GM19023 (cell line): ENCODE measurements at regions not wholly inside any gene's neighbourhood (a gene's known extent, or its start where the extent isn't known, plus 50 kb on each side); places are given as distances from the start of the nearest gene placed in this dataset.

Source experiments
- ATAC-seq: cut with Tn5 transposase; IDR thresholded peaks from one replicate; pipeline ENCODE4 v1.9.1; 2021; ENCODE audit warnings: mild to moderate bottlenecking, moderate library complexity; ENCODE audit not compliant: unreplicated experiment

GRCh38 chr15:45743426-45744235 is 108.8 kb downstream of the SQOR start:
- ATAC-seq = no peak

GRCh38 chr15:45744236-45744589 is 109.4 kb downstream of the SQOR start:
- no peak for ATAC-seq

- ATAC-seq = no peak
Observed at GRCh38 chr15:45747426-45747825, 112.6 kb downstream of the SQOR start.

GRCh38 chr15:45751629-45752028 is 116.8 kb downstream of the SQOR start:
- no peak for ATAC-seq

DNA sequence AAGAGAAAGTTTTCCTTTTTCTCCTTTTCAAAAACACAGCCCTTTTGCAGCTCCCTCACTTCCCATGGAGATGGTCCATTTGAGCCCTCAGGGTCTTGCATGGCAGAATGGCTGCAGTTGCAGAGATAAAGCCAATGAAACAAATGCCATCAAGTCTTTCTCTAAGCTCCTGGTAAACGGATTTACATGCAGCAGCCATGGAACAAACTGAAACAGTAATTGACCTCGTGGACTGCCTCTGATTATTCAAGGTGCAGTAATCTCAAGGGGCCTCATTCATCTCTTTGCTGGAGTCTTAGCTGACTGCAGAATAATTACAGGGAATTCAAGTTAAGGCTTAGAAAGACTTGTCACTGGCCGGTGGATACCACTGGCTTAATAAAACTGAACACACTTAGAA is 125.1 kb downstream of the SQOR start:
- no peak for ATAC-seq

GRCh38 chr15:45762726-45763125 is 127.9 kb downstream of the SQOR start:
- no peak for ATAC-seq

DNA sequence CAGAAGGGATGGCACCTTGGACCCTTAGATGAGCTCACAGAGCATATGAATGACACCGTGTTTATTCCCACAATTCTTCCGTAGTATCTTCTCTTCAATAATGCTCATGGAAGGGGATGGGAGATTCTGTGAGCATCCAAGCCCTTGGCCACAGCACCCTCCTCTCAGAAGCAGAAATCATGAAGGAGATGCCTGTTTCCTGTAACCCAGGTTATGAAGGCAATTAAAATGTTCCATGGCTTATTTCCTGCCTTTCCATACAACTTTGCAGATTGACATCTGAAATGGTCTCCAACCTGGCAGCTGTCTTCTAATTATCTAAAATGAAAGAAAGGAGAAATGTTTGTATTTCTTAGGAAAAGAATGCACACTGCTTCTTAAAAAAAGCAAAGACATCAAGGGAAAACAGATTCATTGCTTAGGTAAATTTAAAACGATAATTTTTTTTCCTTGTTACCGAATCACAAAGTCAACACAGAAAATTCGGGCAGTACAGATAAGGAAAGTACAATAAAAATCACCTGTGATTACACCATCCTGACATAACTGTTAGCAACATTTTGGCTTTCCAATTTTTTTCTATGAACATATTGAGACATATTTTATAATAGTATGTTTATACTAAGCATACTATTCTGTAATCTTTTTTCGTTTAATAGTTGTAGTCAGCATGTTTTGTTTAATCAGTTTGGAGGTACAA is 128.5 kb downstream of the SQOR start:
- no peak for ATAC-seq

GRCh38 chr15:45773149-45773548 is 138.3 kb downstream of the SQOR start:
- ATAC-seq = no peak

GRCh38 chr15:45776772-45777171 is 141.9 kb downstream of the SQOR start:
- ATAC-seq = no peak

GRCh38 chr15:45777781-45778180 is 143.0 kb downstream of the SQOR start:
- ATAC-seq = no peak

GRCh38 chr15:45780352-45780751 is 145.5 kb downstream of the SQOR start:
- ATAC-seq = no peak

GRCh38 chr15:45784656-45785055 is 149.8 kb downstream of the SQOR start:
- ATAC-seq = no peak

- ATAC-seq = no peak
Observed at GRCh38 chr15:45785897-45786296, 151.1 kb downstream of the SQOR start.

DNA sequence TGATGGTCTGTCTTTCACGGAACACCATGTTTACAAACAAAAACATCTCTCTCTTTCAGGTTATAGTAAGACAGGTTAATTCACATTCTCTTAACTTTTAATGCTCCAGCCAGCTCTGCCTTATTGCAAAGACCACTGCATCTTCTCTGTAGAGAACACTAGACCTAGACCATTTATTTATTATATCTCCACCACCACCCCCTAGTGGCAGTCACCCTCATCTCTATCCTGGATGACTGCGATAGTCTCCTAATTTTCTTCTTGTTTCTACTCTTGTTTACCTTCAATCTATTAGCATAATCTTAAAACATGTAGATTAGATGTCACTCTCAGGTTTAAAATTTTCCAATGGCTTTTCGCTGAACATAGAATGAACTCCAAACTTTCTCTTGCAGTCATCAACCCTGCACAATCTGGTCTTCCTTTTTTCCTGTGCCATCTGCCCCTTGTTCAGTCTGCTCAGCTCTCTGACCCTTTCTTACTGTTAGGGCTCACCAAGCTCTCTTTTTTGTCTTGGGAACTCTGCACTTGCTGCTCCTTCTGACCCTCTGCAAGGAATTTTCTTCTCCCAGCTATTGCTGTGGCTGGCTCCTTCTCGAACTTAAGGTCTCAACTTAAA is 155.6 kb downstream of the SQOR start:
- no peak for ATAC-seq

DNA sequence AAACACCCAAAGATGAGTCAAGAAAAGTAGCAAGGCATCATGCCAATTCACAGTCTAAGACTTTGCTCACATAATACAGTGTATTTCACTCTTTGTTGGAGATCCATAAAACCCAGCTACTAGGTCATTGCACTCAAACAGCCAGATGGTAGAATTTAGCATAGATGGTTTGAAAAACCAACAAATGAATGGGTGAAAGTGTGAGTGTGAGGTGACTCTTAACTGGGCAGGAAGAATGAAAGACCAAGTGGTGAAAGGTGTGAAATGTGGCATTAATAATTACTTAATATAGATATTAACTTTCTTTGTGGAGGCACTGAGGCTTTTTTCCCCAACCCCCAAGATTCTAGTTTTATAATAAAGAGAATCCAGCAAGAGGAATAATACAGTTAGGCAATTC is 159.5 kb downstream of the SQOR start:
- no peak for ATAC-seq

DNA sequence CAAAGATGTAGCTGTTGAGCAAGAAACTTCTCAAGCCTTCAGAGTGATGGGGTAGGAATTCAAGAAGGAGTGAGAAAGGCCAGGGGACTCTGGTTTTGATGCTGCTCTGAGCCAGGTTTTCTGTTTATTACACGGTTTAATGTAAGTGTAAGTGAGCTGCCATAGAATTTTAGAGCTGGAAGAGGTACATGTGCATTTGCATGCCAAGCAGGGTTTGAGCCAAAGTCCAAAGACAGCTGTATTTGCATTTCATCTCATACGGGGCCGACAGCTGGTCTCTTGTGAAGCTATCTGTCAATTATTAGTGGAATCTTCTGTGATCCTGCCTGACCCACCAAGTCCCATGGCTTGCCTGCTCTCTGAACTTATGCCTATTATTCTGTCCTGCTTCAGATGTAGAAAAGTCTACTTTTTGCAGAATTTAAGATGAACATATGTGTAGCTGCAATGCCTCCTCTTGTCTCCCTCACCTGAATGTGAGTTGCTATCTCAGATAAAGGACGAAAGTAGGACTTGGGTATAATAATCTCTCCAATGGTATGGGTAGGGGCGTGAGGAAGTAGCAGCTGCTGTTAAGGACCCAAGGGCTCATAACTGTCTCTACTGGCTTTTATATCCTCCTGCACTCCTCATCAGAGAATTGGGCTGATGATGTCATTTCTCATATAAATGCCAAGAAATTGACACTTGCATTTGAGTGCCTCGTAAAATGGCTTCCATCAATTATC is 160.0 kb downstream of the SQOR start:
- peak; percentile 67 for ATAC-seq

GRCh38 chr15:45795440-45796069 is 160.7 kb downstream of the SQOR start:
- no peak for ATAC-seq

DNA sequence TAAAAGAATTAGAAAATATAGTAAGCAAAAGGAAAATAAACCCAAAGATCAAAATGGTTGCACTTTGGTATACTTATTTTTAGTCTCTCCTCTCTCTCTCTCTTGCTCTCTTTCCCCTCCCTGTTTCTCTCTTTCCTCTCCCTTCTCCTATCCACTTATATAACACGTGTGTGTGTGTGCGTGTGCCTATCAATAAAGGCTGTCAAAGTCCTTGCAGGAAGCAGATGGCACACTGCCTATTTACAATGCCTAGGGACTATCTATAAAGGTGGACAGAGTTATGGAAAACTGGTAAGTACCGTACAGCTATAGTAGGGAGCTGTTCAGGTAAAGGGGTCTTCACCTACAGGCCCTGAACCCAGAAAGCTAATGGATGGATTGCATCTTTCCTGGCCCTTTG is 161.6 kb downstream of the SQOR start:
- ATAC-seq = no peak

- no peak for ATAC-seq
Observed at GRCh38 chr15:45799508-45799907, 164.7 kb downstream of the SQOR start.

GRCh38 chr15:45801543-45801942 is 166.7 kb downstream of the SQOR start:
- no peak for ATAC-seq

GRCh38 chr15:45802140-45802539 is 167.3 kb downstream of the SQOR start:
- ATAC-seq = no peak
